Kasumi-1 (cell line): ENCODE measurements at regions not wholly inside any gene's neighbourhood (a gene's known extent, or its start where the extent isn't known, plus 50 kb on each side); places are given as distances from the start of the nearest gene placed in this dataset.

ENCODE experiments used
- DNase-seq, 2 experiments: peaks; one replicate each; lab custom pipeline; 2025; lab: John Stamatoyannopoulos, UW

DNA sequence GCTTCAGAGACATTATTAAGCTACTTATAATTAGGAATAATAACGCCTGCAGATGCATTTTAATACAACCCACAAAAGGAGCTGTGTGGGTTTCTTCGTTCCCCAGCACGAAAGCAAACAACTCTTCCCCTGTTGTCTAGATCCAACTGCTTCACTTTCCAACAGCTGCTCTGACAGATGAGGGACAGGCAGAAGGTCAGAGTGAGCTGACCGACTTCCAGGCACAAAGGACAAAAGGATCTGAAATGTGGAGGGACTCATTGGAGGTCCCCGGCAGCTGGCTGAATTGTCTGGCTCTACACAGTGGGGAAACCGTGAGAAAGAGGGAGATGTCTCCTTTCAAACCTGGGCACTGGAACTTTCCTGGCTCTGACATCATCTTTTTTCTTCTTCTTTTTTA is 79.1 kb upstream of the ALDH1B1 start:
- no peak for DNase-seq

DNA sequence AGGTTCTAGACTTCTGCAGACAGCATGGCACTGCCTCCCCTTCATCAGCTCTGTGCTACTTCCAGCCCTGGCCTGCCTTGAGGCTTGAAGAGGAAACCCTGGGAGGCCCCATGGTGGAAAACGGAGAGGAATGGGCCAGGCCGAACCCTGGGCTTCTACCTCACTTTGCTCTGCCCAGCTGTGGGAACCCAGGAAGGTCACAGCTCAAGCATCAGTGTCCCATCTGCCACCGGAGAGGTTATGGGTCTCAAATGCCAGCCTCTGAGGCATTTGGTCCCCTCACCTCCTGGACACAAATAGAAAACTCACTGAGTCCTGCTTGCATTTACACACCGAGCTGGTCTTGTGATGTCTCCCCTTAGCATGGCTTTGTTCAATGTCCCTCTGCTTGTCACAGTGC is 80.1 kb upstream of the ALDH1B1 start:
- no peak for DNase-seq

DNA sequence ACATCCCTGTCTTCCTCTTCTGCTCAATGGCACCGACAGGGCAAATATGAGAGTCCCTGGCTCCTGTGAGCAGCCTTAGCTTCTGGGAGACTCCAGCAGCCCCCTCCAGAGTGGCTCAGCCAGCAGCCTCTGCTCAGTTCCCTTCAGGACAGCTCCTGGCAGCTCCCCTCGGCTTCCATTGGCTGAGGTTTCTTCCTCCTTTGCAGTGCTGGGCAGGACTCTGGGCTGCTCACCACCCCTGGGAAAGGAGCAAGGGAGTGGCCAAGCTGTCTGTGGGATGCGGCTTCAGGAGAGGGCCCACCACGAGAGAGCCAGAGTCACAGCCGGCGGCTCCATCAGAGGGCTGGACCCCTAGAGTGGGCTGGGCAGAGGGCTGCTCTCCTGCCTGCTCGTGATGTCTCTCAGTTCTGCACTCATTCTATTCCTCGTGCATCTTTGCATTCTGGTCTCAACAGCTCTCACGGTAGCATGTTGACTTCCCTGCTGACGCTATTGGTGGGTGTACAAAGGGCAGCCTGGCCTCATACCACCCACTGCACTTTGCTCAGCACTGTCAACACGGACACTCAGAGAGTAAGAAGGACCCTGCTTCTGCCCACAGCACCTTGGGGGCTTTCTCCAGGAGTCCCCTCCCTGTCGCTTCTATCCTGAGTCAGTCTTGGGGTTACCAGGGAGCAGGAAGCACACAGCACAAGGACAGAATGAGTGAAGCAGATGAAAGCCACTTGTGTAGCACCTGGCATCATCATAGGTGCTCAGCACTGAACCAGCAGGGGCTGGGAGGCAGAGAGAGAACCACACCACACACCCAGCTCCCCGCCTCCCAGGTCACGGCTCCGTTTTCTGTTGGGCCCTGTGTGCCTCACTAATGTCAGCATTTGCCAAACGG is 80.9 kb upstream of the ALDH1B1 start:
- DNase-seq: peak; percentile 25 to 33

DNA sequence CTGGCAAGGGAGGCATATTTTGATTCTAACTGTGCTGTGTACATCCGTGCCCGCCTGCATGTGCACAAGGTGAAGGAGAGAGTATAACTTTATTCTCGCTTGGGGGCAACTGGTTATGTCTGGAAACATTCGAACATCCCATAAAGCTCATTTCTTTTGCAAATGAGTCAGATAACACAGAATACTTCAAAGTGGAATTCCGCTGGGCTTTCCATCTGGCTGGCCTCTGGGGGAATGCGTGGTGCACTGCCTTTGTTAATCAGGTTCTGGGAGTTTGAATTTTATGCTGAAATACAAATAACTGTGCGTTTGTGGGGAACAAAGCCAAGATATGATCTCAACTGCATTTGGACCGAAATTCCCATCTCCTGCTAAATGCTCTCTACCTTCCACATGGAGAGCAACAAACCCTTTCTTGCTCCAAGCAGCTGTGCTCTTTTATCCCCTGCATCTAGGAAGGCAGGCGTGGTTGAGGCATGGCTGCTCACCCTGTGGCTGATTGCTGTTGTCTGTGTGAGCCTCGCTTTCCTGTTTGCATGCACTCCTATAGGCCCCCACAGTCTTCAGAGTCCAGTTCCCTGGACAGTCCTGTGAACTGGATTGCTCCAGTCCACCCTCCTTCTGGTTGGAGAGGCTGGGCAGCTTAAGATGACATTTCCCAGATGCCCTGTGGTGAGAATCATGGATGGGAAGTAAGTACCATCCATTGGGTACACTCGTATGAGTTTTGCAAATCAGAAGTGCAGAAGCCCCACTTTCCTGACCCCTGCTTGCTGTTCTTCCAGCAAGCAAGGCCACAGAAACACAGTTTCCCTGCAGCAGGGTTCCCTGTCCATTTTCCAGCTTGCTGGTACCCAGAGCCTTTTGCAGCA is 82.9 kb upstream of the ALDH1B1 start:
- DNase-seq: no peak

DNA sequence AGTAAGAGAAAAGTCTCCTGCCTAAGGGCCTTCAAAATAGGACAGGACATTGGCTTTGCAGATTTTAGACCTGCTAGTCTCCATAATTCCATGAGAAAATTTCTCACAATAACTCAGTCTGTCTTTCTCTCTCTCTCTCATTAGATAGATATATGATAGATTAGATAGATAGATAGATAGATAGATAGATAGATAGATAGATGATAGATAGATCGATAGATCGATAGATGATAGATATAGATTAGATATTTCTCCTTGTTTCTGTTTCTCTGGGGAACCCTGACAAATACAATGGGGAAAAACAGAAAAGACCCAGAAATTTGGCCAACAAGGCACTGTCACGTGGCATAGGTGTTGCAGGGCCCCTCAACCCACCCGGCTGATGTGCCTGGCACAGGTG is 84.4 kb upstream of the ALDH1B1 start:
- DNase-seq: no peak

DNA sequence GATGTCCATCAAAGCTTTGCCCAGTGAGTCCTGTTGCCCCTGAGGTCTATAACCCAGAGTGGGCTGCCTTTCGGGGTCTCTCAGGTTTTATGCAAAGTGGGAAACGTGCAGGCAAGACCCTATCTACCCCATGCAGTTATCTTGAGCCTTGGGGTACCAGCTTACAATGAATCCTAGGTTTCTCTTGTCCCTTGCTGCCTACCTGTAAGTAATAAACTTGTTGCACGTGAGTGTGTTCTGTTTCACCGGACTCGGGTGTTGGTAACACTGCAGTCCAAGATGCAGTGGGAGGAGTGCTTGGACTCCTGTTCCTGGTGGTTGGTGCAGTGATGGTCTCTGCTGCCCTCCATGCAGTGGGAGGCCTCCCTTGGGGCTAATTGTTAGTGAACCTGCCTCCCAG is 85.6 kb upstream of the ALDH1B1 start:
- DNase-seq: no peak

DNA sequence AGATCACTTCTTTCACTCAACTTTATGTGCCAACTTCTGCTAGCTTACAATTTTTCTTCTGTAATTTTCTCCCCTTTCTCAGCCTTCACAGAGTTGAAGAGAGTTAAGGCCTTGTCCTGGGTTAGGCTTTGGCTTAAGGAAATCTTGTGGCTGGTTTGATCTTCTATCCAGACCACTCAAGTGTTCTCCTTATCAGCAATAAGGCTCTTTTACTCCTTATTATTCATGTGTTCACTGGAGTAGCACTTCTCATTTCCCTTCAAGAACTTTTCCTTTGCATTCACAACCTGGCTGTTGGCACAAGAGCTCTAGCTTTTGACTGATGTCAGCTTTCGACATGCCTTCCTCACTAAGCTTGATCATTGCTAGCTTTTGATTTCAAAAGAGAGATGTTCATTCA is 86.9 kb upstream of the ALDH1B1 start:
- no peak for DNase-seq

DNA sequence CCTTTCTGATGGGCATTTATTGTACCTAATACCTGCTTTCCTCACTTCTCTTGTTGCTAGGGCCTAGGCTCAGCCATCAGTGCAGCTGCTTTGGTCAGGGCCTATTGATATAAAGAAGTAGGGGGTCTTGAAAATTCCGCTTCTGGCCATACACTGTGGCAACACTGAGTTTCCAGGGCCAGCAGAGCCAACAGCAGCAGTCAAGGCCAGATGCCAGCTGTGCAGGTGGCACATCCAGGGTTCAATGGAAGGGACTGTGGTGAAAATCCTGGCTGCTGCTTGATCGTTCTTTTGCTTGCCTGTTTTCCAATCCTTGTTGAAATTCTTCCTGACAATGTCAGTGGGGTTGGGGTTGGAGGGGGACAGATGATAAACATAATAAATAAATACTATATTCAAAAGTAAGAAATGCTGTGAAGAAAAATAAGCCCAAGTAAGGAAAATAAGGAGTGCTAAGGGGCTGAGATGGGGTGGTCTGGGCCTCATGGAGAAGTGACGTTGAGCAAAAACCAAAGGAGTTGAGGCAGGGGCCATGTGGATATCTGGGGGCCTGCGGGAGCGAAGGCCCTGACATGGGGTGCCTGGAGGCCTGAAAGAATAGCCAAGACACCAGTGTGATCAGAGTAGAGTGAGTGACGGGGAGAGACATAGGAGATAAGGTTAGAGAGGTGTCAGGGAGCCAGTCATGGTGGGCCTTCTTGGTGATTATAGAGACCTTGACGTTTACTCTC is 91.0 kb upstream of the ALDH1B1 start:
- no peak for DNase-seq

DNA sequence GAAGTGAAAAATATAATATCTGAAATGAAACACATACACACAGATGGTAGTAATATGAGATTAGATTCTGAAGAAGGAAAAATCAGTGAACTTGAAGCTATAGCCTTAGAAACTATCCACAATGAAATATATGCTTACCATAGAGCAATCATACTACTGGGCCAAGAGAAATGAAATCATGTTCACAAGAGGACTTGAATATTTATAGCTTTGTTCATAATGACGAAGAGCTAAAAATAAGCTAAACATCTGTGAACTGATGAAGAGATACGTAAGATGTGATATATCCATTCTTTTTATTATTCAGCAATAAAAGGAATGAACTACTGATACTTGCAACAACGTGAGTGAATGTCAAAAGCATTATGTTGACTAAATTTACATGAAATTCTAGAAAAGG is 92.6 kb upstream of the ALDH1B1 start:
- no peak for DNase-seq

DNA sequence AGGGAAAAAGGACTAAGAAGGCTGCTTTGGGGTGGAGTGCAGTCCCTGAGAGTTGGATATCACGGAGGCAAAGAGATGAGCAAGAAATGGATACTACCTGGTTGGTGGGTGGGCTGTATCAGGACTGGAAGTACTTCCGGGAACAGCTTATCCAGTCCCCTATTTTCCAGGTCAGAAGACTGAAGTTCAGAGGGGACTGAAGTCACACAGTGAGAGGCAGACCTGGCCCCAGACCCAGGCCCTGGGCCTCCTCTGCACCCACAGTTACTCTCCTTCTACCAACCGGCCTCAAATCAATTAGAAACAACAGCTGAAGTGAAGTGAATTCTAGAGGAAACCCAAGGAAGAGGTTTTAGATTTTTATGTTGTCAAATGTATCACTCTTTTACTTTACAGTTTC is 93.6 kb upstream of the ALDH1B1 start:
- DNase-seq: no peak

DNA sequence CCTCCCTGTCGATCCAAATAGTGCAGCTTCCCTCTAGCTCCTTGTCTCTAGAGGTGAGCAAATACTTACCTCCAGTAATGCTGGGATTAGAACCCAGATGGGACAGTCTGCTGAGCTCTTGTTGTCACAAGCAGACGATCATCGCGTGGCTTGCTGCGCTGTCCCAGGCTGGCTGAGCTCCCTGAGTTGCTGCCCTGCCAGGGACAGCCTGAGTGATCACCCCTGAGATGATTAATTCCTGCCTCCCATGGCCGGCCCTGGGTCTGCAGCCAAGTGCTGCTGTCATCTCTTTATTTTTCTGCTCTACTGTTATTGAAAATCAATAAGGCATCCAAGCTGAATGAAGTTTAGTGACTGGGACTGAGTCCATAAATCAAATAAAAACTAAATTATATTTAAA is 94.0 kb upstream of the ALDH1B1 start:
- no peak for DNase-seq

DNA sequence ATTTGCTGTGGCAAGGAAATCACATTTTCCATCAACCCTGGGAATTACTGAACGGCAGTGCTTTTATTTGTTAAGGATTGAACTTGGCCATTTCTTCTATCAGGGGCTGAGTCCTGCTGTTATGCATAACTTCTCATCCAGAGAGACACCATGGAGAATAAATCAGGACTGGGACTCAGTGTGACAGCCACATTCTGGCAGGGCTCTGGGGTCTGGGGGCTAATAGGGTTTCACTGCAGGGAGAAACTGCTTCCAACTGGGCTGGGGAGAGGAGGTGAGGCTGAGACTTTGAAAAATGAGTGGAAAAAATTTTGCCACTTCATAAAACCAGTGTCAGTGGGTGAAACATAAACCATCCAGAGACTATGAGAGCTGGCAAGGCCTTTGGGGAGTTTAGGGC is 95.7 kb upstream of the ALDH1B1 start:
- no peak for DNase-seq

DNA sequence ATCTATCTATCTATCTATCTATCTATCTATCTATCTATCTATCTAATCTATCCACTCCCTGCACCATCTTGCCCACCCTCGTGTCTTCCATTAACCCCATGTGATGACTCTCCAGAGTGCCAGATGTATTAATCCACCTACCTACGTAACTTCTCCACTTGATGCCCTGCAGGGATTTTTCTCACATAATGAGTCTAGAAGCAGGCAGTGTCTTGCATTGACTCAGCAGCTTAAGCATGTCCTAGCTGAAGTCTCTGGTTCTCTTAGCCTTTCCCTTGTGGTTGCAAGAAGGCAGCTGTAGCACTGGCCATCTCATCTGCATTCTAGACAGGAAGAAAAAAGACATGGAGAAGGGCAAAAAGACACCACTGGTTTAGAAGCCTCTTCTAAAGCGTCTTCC is 96.7 kb upstream of the ALDH1B1 start:
- no peak for DNase-seq

DNA sequence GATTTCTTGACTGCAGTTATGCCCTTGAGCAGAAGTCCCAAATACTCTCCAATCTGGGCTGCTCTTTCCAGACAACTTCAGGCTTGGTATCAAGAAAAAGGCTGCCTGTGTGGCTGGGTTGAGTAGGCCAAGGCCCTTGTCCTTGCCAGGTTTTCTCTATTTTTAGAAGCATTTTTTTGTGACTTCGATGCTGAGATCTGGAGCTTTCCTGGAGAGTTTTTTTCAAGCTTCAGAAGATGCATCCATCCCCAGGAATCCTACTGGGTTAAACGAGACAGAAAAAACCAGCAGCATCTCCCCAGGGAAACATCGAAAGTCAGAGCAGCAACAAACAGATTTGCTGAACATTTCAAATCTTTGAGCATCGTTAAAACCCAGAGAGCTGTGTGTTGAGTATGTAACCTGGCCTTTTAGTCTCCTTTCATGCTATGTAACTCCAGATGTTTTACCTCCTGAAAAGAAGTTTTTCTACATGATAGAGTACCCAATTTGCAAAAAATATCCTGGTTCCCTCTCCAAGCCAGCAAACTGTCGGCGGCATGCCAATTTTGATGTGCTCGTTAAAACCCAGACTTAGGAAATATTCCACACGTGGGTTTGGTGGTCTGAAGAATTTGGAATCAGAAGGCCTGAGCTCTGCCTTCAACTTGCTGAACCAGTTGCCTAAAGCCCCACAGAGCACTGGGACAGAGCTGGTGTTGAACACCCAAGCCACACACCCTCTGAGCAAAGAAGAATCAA is 98.1 kb upstream of the ALDH1B1 start:
- no peak for DNase-seq

DNA sequence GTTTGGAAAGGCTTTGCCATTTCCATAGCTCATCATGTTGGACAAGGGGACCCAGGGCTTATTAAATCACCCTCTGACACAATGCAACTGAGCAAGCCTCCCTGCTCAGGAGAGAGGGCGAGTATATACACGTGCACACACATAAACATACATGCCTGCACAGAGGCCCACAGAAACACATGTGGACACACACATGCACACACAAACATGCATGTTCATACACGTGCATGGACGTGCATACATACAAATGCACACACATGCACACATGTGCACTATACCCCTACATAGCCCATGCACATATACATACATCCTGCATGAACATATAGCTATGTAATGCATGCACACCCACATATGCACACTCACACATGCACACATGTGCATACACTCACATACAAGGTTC is 99.5 kb upstream of the ALDH1B1 start:
- DNase-seq: no peak

DNA sequence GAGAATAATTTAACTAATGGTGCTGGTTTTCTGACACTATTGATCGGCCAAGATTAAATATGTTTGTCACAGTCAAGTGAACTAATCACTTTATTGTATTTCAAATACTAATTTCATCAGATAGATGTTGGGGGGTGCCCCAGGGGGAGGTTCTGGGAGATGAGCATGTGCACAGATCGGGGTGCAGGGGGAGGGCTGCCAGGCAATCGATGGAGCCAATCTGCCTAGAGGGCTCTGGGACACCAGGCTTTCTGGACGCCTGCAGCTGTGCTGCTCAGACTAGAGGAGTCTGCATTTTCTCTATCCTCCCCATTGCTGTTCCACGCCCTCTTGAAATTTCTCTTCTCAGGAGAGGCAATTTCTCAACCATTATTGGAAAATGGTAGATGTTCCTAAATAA is 100.0 kb upstream of the ALDH1B1 start:
- no peak for DNase-seq

DNA sequence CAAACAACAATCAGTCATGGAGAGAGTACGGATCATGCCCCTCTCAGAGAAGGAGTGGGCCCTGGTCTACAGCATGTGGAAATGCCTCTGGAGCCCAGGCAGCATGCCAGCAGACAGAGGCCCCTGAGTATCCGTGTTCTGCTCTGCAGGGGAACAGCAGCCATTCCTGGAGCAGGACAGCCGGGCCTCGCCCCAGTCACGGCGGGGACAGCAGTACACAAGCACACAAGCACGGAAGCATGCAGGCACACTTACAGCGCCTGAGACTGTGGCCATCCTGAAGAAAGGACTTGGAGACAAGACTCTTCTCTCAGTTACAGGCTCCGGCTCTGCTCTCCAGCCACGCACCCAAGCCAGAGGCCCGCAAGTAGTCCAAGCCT is 102.6 kb upstream of the ALDH1B1 start:
- no peak for DNase-seq

DNA sequence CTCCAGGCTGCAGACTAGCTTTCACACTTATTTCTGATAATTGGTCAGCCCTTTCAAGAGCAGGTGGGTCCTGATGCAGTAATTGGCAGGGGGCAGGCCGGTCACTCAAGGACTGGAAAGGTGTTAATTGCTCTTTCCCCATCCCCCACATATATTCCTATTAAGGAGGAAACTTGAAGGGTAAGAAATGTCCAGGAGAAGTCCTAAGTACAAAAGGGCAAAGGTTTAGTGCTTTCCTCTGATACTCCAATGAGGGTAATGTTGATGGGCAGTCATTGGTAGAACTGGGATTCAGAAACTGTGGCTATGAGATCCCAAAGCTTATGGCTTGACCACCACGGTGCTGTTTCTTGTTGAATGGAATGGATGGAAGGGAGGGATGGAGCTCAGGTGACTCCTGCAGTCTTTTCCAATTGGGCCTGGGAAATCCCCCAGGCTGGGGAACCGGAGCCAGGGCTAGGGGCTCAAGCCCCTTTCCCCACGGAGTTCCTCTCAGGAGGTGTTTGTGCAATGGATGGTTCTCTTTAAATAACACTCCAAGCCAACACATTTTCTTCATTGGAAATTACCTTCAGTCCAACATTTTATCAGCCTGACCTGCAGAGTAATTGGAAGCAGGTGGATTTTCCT is 103.2 kb upstream of the ALDH1B1 start:
- no peak for DNase-seq

DNA sequence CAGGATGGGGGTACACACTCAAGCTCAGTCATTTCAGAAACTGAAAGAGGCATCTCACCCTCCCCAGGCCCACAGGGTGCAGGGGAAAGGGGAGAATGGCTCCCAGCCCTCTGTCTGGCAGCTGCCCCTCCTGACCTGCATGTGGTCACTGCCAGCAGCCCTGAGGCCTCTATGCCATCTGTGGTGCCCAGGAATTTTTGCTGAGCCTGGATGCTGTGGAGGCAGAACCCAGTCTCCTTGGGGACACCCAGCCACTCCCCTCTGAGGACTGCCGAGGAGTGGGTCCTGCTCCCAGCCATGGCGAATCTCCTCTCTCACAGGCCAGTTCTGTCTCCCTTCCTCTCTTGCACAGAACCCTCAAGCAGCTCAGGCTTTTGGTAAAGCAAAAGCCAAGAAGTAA is 104.0 kb upstream of the ALDH1B1 start:
- no peak for DNase-seq

DNA sequence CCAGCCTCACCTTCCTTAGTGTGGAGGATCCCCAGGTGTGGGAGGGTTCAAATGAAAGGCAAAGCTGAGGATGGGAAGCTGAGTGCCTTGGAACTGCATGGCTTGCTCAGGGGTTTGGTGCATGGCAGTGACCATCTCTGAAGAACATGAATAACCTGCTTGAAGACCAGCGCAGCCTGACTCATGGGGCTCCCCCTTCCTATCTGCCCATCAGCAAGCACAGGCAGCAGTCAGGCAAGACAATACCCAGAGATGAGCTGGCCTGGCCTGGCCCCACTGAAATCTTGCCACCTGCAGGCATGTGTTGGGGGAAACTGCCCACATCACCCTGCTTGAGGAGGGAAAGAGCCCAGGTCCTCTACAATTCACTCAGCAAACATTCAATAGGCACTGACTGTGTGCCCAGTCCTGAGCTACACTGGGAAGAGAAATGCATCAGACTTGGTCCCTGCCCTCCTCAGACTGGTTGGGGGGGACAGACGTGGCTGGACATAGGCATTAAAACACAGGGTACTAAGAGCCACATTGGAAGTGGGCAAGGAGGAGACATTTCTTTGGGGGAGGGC is 105.0 kb upstream of the ALDH1B1 start:
- DNase-seq: no peak

DNA sequence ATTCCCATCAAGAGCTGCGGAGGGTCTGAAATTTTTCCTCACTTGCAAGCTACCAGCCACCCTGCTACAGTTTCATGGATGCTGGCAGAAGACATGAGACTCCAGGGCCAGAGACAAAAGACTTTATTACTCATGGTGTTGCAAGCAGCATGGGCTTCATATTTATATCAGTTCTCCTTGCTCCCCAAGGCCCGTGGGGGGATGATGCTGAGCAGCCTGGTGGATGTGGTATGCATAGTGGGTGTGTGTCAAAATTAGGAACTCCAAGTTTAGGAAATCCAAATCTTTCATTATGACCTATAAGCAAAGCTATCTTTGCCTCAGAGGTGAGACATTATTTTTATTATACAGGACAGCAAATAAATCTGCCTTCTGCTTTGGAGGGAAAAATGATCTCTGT is 105.7 kb upstream of the ALDH1B1 start:
- DNase-seq: no peak
